Panc1 (cell line): ENCODE measurements at regions not wholly inside any gene's neighbourhood (a gene's known extent, or its start where the extent isn't known, plus 50 kb on each side); places are given as distances from the start of the nearest gene placed in this dataset.

Experiments
- ATAC-seq: fragments of 200-7000 bp; cut with Tn5 transposase; 2 replicates; pipeline ENCODE4 v1.9.1; 2020; ENCODE audit warnings: mild to moderate bottlenecking, moderate library complexity
- BruUV-seq: library from RNA; stranded (reverse); fragments of 400-500 nt; replicated peaks from 2 replicates; lab custom pipeline; 2021; lab: Mats Ljungman, UMichigan
- CTCF ChIA-PET: fragments of 300-600 bp; sonication (Branson Sonifier 250); formaldehyde crosslinking; loops from one replicate; lab custom pipeline; 2022; ENCODE audit warnings: antibody characterized with exemption; lab: Charles Lee
- POLR2A ChIA-PET: fragments of 300-600 bp; sonication (Branson Sonifier 250); formaldehyde crosslinking; loops from one replicate; lab custom pipeline; 2022; ENCODE audit warnings: antibody characterized with exemption; lab: Charles Lee
- DNase-seq: peaks from one replicate; pipeline ENCODE4 v3.0.0-alpha.2; 2010; ENCODE audit warnings: low read depth, low spot score
- H3K27ac ChIP-seq: 2 replicates; pipeline ENCODE4 v1.5.1; 2011; ENCODE audit warnings: mild to moderate bottlenecking, low read length, inconsistent platforms
- H3K27me3 ChIP-seq: fragments of 200-500 bp; sonication (Bioruptor generic); 2 replicates; pipeline ENCODE4 v1.6.0; 2014; ENCODE audit warnings: low read length, inconsistent platforms; ENCODE audit not compliant: control insufficient read depth, insufficient read depth
- H3K36me3 ChIP-seq: fragments of 200-500 bp; sonication (Bioruptor generic); 2 replicates; pipeline ENCODE4 v1.5.1; 2014; ENCODE audit warnings: inconsistent platforms, mild to moderate bottlenecking, low read length, moderate library complexity; ENCODE audit not compliant: control insufficient read depth, insufficient read depth
- H3K4me1 ChIP-seq: 2 replicates; pipeline ENCODE4 v1.5.1; 2011; ENCODE audit warnings: inconsistent platforms, mild to moderate bottlenecking, low read length, moderate library complexity; ENCODE audit not compliant: control insufficient read depth, insufficient read depth
- H3K4me3 ChIP-seq, 2 experiments: 2 replicates each; pipeline ENCODE4 v1.5.1; 2011 to 2012; ENCODE audit warnings: low read depth in 2 of 2, low read length in 2 of 2, mild to moderate bottlenecking in 2 of 2, inconsistent platforms in 1 of 2, moderate library complexity in 1 of 2
- H3K9me3 ChIP-seq: fragments of 200-500 bp; sonication (Bioruptor generic); 2 replicates; pipeline ENCODE4 v1.5.1; 2014; ENCODE audit warnings: low read depth, mild to moderate bottlenecking, inconsistent platforms, low read length, moderate library complexity; ENCODE audit not compliant: control insufficient read depth, insufficient read depth
- CTCF ChIP-seq: fragments of 450-650 bp; IDR thresholded peaks from 2 replicates; pipeline ENCODE4 v1.5.1; 2017; ENCODE audit warnings: mild to moderate bottlenecking
- POLR2AphosphoS5 ChIP-seq: IDR thresholded peaks from 2 replicates; pipeline ENCODE4 v1.6.1; 2012; ENCODE audit warnings: mild to moderate bottlenecking, low read depth, low read length, moderate library complexity
- REST ChIP-seq, 2 experiments: IDR thresholded peaks; 2 replicates each; pipeline ENCODE4 v1.6.1; 2011 to 2012; ENCODE audit warnings: low read depth in 2 of 2, control low read depth in 1 of 2, low read length in 1 of 2, mild to moderate bottlenecking in 1 of 2, moderate library complexity in 1 of 2; ENCODE audit not compliant: insufficient read depth in 1 of 2
- SIN3A ChIP-seq: IDR thresholded peaks from 2 replicates; pipeline ENCODE4 v1.6.1; 2012; ENCODE audit warnings: low read depth, mild to moderate bottlenecking, low read length, moderate library complexity, borderline replicate concordance; ENCODE audit not compliant: insufficient read depth
- TCF7L2 ChIP-seq: IDR thresholded peaks from 2 replicates; pipeline ENCODE4 v1.6.1; 2011; ENCODE audit warnings: mild to moderate bottlenecking, low read depth, low read length, inconsistent platforms
- in situ Hi-C: cut with HindIII; loops from 2 replicates; pipeline ENCODE4 v1.10.0; 2016; ENCODE audit warnings: low sequenced_read_pairs, low pct_unique_long_range_greater_than_20kb
- intact Hi-C: fragments of 100-400 bp; cut with micrococcal nuclease; formaldehyde crosslinking; loops from one replicate; pipeline ENCODE4 v1.10.0; 2022; ENCODE audit not compliant: unreplicated experiment

- no peaks in the 10 kb centered on the region for H3K36me3 ChIP-seq
- no TSS peak for BruUV-seq
- no peak for DNase-seq
- no peaks in the 10 kb centered on the region for H3K9me3 ChIP-seq
- H3K27ac ChIP-seq = no peak overlapping the region
- TF ChIP-seq TCF7L2 = no peak
- TF ChIP-seq REST (IDR thresholded peaks at IDR 0.05; ENCODE audit: insufficient read depth in 1 of 2, low read depth in 2 of 2, low read length in 1 of 2) = no peak
- TF ChIP-seq POLR2AphosphoS5 = no peak
- TF ChIP-seq CTCF = no peak
- TF ChIP-seq SIN3A = no peak
- CTCF ChIA-PET = no interaction called here
- in situ Hi-C loops (no loop called here), intact Hi-C loops (no loop called here)
- no peak for ATAC-seq
- no peak overlapping the region for H3K4me3 ChIP-seq
- POLR2A ChIA-PET = no interaction called here
- no peaks in the 10 kb centered on the region for H3K27me3 ChIP-seq
- no peaks in the 10 kb centered on the region for H3K4me1 ChIP-seq
Observed at GRCh38 chr3:31159331-31160039, 265.0 kb upstream of the GADL1 start.

- in situ Hi-C loops = no loop called here
- intact Hi-C loops = no loop called here
- peaks cover 5% of the 10 kb centered on the region; the same call in 1 of the 2 replicates for H3K4me1 ChIP-seq
- ATAC-seq = no peak
- H3K36me3 ChIP-seq = no peaks in the 10 kb centered on the region
- H3K9me3 ChIP-seq = no peaks in the 10 kb centered on the region
- CTCF ChIA-PET = no interaction called here
- POLR2A ChIA-PET = no interaction called here
- no TSS peak for BruUV-seq
- no peak overlapping the region for H3K4me3 ChIP-seq
- no peak for DNase-seq
- no peak overlapping the region for H3K27ac ChIP-seq
- H3K27me3 ChIP-seq = no peaks in the 10 kb centered on the region
- TF ChIP-seq REST (IDR thresholded peaks at IDR 0.05; ENCODE audit: insufficient read depth in 1 of 2, low read depth in 2 of 2, low read length in 1 of 2) = no peak
- no peak for TF ChIP-seq SIN3A
- TF ChIP-seq POLR2AphosphoS5 = no peak
- TF ChIP-seq CTCF = no peak
- no peak for TF ChIP-seq TCF7L2
Observed at GRCh38 chr3:31161889-31162288, 267.4 kb upstream of the GADL1 start.
